Lower leg skin (tissue), 3 donors: ENCODE measurements at regions not wholly inside any gene's neighbourhood (a gene's known extent, or its start where the extent isn't known, plus 50 kb on each side); places are given as distances from the start of the nearest gene placed in this dataset.

Source experiments
- CTCF ChIP-seq, 3 donors: fragments of 450-650 bp; IDR thresholded peaks; one replicate each; pipeline ENCODE4 v1.5.1; 2016; ENCODE audit warnings: antibody characterized with exemption in 3 of 3, mild to moderate bottlenecking in 3 of 3, moderate library complexity in 2 of 3
- POLR2A ChIP-seq, 2 donors: fragments of 450-650 bp; IDR thresholded peaks; one replicate each; pipeline ENCODE4 v1.6.1; 2016 to 2017; ENCODE audit warnings: antibody characterized with exemption in 2 of 2, mild to moderate bottlenecking in 1 of 2, moderate library complexity in 1 of 2

- no peak for TF ChIP-seq POLR2A (IDR thresholded peaks at IDR 0.05)
- TF ChIP-seq CTCF (IDR thresholded peaks at IDR 0.05): no peak
Measured at GRCh38 chr10:125343983-125344382, 183.6 kb upstream of the CTBP2 start.
